ENCODE measurements at regions not wholly inside any gene's neighbourhood (a gene's known extent, or its start where the extent isn't known, plus 50 kb on each side); places are given as distances from the start of the nearest gene placed in this dataset.

DNA sequence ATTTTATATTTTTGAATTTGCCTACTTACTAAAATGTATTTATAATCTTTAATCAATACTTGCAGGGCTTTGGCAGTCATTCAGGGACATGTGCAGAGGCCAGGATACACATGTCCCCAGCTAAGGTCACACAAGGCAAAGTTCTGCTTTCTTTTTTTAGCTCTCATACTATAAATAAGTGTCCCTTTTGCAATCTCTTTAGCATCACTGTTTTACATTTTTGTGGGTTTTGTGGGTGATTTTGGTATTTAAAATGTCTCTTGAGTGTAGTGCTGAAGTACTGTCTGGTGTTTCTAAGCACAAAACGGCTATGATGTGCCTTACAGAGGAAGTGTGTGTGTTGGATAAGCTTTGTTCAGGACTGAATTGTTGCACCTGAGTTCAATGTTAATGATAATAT, 309.0 kb upstream of the GULP1 start:
- H3K4me3 ChIP-seq (ENCODE audit: control insufficient read depth, low read depth, low read length): no peak overlapping the region
- TF ChIP-seq, protein P1, sequence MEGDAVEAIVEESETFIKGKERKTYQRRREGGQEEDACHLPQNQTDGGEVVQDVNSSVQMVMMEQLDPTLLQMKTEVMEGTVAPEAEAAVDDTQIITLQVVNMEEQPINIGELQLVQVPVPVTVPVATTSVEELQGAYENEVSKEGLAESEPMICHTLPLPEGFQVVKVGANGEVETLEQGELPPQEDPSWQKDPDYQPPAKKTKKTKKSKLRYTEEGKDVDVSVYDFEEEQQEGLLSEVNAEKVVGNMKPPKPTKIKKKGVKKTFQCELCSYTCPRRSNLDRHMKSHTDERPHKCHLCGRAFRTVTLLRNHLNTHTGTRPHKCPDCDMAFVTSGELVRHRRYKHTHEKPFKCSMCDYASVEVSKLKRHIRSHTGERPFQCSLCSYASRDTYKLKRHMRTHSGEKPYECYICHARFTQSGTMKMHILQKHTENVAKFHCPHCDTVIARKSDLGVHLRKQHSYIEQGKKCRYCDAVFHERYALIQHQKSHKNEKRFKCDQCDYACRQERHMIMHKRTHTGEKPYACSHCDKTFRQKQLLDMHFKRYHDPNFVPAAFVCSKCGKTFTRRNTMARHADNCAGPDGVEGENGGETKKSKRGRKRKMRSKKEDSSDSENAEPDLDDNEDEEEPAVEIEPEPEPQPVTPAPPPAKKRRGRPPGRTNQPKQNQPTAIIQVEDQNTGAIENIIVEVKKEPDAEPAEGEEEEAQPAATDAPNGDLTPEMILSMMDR (IDR thresholded peaks at IDR 0.05; ENCODE audit: control insufficient read depth, insufficient read depth, low read depth, low read length, missing control alignments): no peak
- peak; percentile 84 for DNase-seq (ENCODE audit: low read depth)

DNA sequence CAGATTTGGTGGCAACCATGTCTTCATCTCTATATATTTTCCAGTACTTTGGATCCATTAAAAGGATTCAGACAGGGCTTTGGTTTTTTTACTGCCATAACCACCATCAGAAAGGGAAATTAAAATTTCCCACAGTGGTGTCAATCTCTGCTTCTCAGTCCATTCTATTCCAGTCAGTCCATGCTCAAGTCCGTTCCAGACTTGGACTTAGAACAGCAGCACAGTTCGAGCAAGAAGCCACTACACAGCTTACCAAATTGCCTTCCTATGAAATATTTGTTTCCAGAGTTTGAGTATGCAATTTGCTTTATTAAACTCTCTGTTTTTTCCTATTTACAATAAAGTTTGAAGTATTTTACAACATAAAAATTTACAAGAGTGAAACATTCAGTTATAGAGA, 306.5 kb upstream of the GULP1 start:
- no peak for DNase-seq (ENCODE audit: low read depth)
- H3K4me3 ChIP-seq (ENCODE audit: control insufficient read depth, low read depth, low read length): no peak overlapping the region
- TF ChIP-seq, protein P1 (IDR thresholded peaks at IDR 0.05; ENCODE audit: control insufficient read depth, insufficient read depth, low read depth, low read length, missing control alignments): no peak

DNA sequence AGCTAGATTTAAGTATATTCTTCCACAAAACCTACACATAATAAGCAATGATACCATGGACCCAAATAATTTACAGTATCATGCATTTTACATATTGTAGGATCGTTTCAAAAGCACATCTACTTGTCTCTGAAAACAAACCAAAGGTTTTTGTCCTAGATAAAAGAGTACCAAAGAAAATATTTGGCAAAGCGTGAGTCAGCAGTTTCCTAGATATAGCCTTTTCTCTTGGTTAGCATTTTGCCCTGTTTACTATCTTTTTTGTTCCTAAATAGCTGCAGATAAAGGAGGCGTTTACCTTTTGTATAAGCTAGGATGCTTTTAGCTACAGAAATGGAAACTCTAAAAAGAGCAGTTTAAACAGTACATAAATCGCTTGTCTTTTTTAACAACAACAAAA, 305.8 kb upstream of the GULP1 start:
- no peak for DNase-seq (ENCODE audit: low read depth)
- TF ChIP-seq, protein P1 (IDR thresholded peaks at IDR 0.05; ENCODE audit: control insufficient read depth, insufficient read depth, low read depth, low read length, missing control alignments): no peak
- no peak overlapping the region for H3K4me3 ChIP-seq (ENCODE audit: control insufficient read depth, low read depth, low read length)

DNA sequence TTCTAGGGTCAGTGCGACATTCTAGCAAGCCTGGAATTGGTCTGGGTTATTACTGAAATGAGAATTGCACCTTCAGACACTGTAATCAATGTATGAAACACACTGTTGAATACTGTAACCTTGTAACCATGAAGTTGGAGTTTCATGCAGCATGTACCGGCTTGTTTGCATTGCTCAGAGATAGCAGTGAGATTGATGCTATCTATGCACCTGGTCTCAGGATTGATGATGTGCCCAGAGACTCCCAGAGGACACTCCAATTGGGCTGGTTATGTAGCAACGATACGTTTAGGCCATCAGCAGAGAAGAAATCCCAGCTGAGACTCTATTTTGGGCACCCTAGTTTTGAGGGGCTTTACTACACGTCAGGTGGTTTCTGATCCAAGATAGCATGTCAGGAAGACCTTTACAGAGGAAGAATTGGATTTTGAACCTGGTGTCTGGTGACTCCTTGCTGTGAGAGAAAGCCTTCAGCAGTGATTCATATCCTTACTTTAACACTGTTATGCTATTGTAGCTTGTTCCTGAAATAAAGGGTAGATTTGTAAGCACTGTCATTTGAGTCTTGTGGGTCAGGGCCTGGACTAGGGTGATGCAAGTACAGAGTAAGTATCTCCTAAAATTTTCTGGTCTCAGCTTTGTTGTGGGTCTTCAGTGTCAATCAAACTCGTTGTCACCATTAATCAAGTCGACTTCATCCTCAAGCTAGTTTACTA, 305.1 kb upstream of the GULP1 start:
- no peak for DNase-seq (ENCODE audit: low read depth)
- TF ChIP-seq, protein P1 (IDR thresholded peaks at IDR 0.05; ENCODE audit: control insufficient read depth, insufficient read depth, low read depth, low read length, missing control alignments): no peak

DNA sequence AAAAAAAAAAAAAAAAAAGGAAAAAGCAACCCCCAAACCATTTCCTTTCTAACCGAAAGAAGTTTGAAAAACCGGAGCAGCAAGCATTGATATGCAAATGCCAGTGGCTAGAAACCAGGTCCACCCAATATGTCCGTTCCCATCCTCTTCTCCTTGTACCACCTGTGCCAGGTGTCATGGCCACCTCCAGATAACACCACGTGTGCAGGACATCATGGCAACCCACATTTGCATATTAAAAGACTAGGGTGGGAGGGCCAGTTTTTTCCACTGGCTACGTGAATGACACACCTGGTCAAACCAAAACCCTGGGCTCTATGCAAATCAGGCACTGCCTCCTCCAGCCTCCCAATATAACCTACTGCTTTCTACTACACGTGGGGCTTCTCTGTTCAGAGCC, 303.3 kb upstream of the GULP1 start:
- TF ChIP-seq, protein P1 (IDR thresholded peaks at IDR 0.05; ENCODE audit: control insufficient read depth, insufficient read depth, low read depth, low read length, missing control alignments): no peak
- DNase-seq (ENCODE audit: low read depth): no peak
- no peak overlapping the region for H3K4me3 ChIP-seq (ENCODE audit: control insufficient read depth, low read depth, low read length)

More for the DNA sequence above, 305.1 kb upstream of the GULP1 start:
- H3K4me3 ChIP-seq (ENCODE audit: control insufficient read depth, low read depth, low read length): no peak overlapping the region

DNA sequence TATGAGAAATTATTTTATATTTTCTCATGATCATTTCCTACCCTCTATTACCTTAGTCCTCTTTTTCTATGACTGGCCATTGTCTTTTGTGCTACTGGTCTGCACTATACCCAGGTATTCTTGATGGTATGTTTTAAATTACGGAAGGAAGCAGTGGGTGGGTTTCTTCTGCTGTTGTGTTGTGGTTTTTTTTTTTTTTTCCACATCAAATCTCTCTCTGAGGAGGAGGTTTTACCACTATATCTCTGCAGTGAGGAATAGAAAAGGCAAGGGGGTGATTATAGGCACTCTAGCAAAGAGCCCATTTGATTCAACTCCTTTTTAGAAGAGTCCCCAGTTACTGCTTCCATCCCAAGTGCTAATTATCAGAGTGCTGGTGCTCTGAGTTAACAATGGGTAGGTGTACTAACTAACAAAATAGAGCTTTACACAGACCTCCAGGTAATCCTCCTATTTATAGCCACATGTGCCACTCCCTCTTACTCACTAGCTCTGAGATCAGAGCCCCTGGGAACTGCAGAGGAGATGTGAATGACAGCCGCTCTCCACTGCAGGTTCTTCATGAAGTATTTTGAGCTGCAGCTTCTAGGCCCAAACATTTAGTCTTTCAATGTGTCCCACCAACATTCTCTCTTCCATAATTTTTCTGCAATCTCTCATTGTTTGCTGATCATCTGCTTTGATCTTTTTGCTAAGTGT, 301.6 kb upstream of the GULP1 start:
- DNase-seq (ENCODE audit: low read depth): no peak

More for the DNA sequence above, 301.6 kb upstream of the GULP1 start:
- TF ChIP-seq, protein P1 (IDR thresholded peaks at IDR 0.05; ENCODE audit: control insufficient read depth, insufficient read depth, low read depth, low read length, missing control alignments): no peak
- no peak overlapping the region for H3K4me3 ChIP-seq (ENCODE audit: control insufficient read depth, low read depth, low read length)
